KG1 (cell line): ENCODE measurements at regions not wholly inside any gene's neighbourhood (a gene's known extent, or its start where the extent isn't known, plus 50 kb on each side); places are given as distances from the start of the nearest gene placed in this dataset.
"Not testable (repeated sequence)": the region's sequence is repeated elsewhere in the genome, so short reads cannot be mapped to it uniquely, and the experiment has no call there.

Source experiments
- DNase-seq: peaks from one replicate; lab custom pipeline; 2025; lab: John Stamatoyannopoulos, UW

DNA sequence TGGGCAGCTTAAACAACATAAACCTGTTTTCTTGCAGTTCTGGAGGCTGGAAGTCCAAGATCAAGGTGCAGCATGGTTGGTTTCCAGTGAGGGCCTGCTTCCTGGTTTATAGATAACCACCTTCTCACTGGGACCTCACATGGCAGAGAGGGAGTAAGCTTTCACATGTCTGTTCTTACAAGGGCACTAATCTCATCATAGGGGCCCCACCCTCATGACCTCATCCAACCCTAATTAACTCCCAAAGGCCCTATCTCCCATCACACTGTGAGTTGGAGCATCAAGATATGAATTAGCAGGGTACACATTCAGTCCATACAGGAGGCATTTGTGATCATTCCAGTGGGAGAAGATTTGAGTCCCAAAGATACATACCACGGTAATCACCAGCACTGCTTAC lies 50.5 kb upstream of the GRIN2A start:
- DNase-seq: no peak

- DNase-seq: no peak
Observed at GRCh38 chr16:10239640-10240039, 57.4 kb upstream of the GRIN2A start.

DNA sequence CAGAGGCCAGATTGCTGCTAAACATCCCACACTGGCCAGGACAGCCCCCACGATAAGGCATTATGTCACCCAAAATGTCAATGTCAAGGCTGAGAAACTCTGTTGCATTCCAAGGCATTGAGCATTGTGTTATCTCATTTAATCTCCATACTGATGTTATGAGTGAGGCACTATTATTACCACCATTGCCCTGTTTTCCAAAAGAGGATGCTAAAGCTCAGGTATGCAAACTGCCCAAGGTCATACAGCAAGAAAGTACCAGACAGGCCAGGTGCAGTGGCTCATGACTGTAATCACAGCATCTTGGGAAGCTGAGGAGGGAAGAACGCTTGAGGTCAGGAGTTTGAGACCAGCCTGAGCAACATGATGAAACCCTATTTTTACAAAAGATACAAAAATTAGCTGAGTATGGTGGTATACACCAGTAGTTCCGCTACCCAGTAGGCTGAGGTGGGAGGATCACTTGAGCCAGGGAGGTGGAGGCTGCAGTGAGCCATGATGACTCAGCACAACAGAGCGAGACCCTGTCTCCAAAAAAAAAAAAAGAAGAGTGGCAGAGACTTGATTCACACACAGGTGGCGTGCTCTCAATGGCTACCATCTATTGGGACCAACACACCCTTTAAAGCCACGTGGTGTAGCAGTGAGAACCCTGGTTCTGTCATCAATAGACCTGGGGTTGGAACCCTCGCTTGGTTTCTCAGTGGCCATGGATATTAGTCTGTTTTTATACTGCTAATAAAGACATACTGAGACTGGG lies 58.8 kb upstream of the GRIN2A start:
- DNase-seq: no peak

DNA sequence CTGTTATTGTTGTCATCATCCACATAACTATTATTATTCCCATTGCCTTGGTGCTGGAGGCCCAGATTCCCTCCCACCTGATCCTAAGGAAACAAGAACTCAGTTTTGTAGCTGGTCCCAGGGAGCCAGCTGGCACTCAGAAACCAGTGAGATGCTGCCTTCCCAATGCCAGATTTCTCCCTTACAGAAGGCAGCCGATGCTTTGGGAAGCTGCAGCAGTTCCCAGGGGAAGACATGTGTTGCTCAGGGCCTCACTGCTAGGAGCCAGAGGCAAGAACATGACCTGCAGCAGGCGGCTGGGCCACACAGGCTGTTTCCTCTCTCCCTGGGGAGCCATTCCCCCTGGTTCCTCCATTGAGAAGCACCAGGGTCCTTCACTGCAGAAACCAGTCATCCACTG lies 59.9 kb upstream of the GRIN2A start:
- no peak for DNase-seq

GRCh38 chr16:10242916-10243315 lies 60.7 kb upstream of the GRIN2A start:
- no peak for DNase-seq

GRCh38 chr16:10245002-10245401 lies 62.8 kb upstream of the GRIN2A start:
- DNase-seq: no peak

- no peak for DNase-seq
Observed at GRCh38 chr16:10250137-10250828, 68.1 kb upstream of the GRIN2A start.

GRCh38 chr16:10252155-10252554 lies 69.9 kb upstream of the GRIN2A start:
- DNase-seq: no peak

DNA sequence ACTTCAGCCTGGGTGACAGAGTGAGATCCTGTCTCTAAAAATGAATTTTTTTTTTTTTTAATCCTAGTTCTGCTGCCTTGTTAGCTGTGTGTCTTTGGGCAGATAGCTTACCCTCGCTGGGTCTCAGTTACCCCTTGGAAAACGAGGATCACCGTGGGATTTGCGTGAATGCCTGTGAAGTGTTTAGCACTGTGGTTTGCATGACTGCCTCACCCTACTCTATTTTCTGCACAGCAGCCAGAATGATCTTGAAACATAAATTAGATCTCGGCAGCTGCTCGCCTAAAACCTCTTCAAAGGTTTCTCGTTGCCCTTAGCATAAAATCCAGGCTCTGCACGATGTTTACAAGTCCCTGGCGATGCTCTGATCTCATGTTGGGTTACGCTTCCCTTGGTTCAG lies 71.2 kb upstream of the GRIN2A start:
- DNase-seq: no peak

DNA sequence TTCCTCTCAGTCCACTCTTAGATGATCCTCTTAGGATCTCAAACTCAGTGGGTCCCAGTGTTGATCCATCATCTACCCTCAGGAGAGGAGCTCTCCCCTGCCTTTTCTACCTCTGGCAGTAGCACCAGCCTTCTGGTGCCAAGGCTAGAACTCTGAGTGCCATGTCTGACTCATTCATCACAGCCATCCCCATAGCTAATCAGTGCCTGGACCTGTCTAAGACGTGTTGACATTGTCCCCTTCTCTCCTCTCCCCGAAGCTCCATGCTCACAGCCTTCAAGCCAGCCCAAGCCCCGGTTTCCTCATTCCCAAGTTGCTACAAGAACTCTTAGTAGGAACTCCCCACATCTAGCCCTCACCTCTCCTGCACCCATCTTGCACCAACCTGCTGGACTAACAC lies 73.5 kb upstream of the GRIN2A start:
- DNase-seq: no peak

DNA sequence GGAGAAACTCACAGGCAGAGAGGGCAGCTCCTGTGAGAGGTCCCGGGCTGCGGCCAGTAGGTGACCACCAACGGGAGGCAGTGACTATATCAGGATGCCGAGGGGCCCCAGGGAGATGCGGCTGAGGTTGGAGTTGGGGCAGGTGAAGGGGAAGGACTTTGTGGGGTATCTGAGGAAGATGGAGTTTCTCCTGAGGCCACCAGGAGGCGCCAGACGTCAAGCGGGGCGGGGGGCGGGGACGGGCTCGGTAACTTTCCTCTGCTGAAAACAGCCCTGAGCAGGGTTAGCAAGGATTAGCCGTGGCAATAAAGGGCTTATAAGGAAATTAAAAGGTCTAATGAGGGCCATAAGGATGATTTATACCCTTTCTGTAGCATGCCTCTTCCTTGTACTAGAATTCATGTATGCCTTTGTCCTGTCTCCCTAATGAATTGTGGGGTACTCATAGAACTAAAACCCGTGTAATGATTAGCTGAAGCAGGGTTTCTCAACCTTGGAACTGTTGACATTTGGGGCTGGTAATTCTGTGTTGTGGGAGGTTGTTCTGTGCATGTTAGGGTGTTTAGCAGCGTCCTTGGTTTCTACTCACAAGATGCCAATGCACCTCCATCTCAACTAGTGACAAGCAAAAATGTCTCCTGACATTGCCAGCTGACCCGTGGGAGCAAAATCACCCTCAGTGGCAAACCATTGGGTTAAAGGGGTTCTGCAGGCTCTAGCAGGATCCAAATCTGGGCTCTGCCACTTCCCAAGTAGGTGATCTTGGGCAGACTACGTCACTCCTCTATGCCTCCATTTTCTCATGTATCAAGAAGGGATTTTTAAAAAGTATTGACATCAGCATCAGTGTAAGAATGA lies 74.8 kb upstream of the GRIN2A start:
- DNase-seq: peak; percentile 4

GRCh38 chr16:10257642-10258251 lies 75.5 kb upstream of the GRIN2A start:
- not testable (repeated sequence) for DNase-seq

- DNase-seq: not testable (repeated sequence)
Observed at GRCh38 chr16:10258930-10259603, 76.8 kb upstream of the GRIN2A start.

DNA sequence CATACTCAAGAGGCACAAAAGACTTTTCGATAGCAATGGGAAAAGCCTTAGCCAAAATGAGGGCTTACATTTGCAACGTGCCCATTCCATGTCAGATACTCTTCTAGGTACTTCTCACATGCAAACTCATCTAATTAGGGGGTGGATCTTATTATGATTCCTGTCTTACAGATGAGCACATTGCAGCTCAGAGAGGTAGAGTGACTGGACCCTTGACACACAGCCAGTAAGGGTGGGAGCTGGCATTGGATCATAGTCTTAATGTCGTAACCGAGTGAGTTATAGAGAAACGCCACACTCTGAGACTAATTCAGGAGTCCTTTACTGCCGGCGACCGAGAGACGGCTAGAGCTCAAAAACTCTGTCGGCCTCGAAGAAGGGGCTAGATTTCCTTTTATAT lies 78.8 kb upstream of the GRIN2A start:
- no peak for DNase-seq

DNA sequence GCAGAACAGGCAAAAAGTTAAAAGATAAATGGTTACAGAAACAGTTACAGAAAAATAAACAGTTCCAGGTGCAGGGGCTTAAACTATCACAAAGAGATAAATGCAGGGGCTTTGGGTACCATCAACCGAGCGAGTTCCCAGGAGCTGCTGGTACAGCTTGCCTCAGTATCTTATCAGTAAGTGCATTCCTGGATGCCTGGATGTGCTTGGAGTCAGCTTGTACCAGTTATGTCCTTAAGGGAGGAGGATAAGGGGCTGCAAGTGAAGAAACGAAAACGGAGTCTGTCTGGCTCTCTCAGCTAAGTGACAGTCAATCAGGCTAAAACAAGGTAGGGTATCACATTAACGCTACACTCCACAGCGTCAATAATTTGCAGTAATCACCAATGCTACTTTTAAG lies 79.3 kb upstream of the GRIN2A start:
- not testable (repeated sequence) for DNase-seq

DNA sequence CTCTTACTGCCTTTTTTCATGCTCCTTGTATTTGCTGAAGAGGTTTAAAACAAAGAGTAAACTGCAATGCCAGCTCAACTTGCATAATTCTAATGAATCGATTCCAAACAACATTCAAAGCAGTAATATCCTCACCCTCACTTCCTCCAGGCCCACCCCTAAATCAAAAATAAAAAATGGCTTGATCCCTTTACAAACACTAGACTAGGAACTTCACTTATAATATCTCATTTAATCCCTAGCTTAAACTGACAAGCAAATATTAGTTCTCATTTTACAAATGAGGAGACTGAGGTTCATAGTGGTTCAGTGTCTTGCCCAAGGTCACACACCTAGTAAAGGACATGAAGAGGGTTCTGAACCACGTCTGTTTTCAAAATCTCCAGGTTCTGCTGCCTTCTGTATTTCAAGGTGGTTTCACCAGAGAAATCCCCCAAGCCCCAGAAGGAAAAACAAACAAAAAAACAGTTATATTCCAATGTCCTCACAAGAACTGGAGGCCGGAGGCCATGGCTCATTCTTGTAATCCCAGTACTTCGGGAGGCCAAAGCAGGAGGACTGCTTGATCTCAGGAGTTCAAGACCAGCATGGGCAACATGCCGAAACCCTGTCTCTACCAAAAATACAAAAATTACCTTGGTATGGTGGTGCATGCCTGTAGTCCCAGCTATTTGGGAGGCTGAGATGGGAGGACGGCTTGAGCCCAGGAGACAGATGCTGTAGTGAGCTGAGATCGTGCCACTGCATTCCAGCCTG lies 80.3 kb upstream of the GRIN2A start:
- DNase-seq: no peak

DNA sequence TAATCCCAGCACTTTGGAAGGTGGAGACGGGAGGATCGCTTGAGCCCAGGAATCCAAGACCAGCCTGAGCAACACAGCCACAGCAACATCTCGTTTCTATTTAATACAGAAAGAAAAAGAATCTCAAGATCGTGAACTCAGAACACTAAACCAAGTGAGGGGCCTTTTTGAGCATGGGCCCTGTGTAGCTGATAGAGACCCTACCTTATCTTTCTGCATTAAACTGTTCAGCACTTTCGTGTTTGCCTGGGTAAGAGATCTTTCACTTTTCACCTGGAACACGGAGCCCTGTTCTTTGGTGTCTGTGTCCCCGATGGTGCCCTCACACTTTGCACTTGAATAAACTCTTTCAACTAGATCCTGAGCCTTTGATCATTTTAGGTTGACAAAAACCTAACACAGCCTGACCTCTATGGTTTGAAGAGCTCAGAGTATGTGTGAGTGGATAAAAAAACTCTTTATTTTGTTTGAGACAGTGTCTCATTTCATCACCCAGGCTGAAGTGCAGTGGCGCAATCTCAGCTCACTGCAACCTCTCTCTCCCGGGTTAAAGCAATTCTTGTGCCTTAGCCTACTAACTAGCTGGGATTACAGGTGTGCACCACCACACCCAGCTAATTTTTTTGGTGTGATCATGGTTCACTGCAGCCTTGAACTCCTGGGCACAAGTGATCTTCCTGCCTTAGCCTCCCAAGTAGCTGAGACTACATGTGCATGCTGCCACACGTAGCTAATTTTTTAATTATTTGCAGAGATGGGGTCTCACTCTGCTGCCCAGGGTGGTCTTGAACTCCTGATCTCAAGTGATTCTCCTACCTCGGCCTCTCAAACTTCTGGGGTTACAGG lies 83.8 kb upstream of the GRIN2A start:
- no peak for DNase-seq

- no peak for DNase-seq
Observed at GRCh38 chr16:10266809-10267208, 84.6 kb upstream of the GRIN2A start.

DNA sequence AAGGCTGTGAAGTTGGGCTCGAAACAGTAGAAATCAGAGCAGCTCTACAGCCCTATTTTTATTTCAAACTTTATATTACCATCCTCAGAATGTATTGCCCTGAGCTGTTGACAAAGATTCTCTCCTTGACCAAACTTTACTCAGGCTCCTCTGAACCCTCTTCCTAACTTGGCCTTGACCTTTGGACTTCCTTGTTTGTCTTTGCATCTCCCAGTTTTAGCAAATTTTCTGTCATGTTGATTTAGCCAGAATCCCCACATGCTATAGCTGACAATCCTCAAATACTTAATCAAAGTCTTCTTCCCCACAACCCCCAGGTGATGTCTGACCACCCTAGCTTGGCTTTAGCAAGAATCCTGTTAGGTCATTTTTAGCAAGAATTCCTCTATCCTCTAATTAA lies 87.4 kb upstream of the GRIN2A start:
- DNase-seq: no peak

- not testable (repeated sequence) for DNase-seq
Observed at GRCh38 chr16:10272250-10272854, 90.1 kb upstream of the GRIN2A start.
